NCI-H1930 (cell line): ENCODE measurements at regions not wholly inside any gene's neighbourhood (a gene's known extent, or its start where the extent isn't known, plus 50 kb on each side); places are given as distances from the start of the nearest gene placed in this dataset.

Experiments
- DNase-seq, 2 experiments: peaks; one replicate each; lab custom pipeline; 2025; lab: John Stamatoyannopoulos, UW

GRCh38 chr5:175107865-175108264 is 336.1 kb downstream of the DRD1 start:
- DNase-seq = no peak

GRCh38 chr5:175107028-175107588 is 336.9 kb downstream of the DRD1 start:
- DNase-seq = no peak

- no peak for DNase-seq
Measured at GRCh38 chr5:175104677-175105076, 339.3 kb downstream of the DRD1 start.

GRCh38 chr5:175103746-175104145 is 340.2 kb downstream of the DRD1 start:
- no peak for DNase-seq

GRCh38 chr5:175102717-175103116 is 341.3 kb downstream of the DRD1 start:
- DNase-seq = no peak

GRCh38 chr5:175098301-175098700 is 345.7 kb downstream of the DRD1 start:
- DNase-seq = no peak

GRCh38 chr5:175096469-175097165 is 347.4 kb downstream of the DRD1 start:
- no peak for DNase-seq

DNA sequence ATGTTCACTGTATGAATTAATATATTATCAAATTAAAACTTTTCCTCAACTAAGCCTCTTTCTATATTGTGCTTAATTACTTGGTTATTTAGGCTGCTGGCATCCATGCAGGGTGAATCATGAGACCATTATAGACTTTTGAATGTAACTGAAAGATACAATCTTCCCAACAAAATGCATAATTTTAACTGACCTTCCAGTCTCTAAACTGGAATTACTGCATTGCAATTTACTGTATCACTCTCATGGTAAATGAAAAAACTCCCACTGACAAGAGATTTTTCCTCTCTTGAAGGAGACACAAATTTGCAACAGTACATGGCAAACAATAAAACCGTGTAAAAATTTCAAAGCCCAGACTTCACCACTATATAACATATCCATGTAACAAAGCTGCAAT is 349.5 kb downstream of the DRD1 start:
- DNase-seq = no peak

- DNase-seq = no peak
Measured at GRCh38 chr5:175092691-175093090, 351.3 kb downstream of the DRD1 start.

DNA sequence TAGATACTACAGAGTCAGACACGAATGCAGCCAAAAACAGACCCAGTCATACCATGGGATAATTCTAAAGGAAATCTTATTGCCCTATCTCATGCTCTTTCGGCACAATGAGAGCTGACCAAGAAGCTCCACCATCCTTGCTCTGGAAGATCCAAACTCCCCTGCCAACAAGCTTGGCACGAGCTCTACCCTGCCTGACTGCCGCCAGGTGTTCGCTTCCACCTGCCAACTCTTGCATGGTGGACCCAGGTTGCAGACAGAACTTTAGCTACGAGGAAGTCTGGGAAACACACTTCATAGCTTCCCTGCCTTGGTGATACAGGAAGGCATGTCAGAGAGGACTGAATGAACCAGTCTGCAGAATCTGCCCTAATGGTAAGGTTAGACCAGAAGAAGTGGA is 355.0 kb downstream of the DRD1 start:
- no peak for DNase-seq

DNA sequence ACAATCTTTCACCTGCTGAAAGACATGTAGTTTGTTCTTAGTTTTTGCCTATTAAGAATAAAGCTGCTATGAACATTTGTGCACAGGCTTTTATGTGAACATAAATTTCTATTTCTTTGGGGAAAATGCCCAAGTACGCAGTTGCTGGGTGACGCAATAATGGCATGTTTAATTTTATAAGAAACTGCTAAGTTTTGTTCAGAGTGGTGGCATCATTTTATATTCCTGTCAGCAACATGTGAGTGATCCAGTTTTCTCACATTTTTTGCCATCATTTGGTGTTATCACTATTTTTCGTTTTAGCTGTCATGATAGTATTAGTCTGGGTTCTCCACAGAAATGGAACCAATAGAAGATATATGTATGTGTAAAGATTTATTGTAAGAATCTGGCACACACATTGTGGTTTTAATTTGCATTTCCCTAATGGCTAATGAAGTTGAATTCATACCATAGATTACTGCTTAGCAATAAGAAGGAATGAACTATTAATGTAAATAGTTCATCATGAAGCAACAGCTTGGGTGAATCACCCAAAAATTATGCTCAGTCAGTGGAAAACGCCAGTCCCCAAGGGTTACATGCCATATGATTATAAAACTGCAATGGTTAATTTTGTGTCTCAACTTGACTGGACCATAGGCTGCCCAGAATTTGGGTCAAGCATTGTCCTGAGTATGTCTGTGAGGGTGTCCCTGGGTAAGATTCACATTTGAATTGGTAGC is 358.6 kb downstream of the MSX2 start:
- DNase-seq = no peak

- DNase-seq = no peak
Measured at GRCh38 chr5:175082346-175082745, 358.0 kb downstream of the MSX2 start.

- no peak for DNase-seq
Measured at GRCh38 chr5:175079707-175080106, 355.3 kb downstream of the MSX2 start.

GRCh38 chr5:175070283-175070682 is 345.9 kb downstream of the MSX2 start:
- DNase-seq = no peak

DNA sequence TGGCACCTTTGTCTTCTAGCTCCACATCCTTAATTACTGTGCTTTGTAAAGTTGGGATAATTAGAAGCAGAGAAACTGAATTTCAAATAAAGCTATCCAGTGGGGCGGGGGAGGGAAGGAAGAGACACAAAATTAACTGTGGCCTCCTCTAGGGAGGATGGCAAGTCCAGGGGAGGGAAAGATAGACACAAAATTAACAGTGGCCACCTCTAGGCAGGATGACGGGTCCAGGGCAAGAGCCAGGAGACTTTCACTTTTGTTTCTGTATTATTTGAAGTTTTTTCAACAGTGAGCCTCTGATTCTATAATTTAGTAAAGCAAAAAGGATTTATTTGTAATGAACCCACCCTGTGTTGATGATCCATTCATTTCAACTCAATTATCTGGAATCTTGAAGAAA is 335.9 kb downstream of the MSX2 start:
- DNase-seq = no peak

DNA sequence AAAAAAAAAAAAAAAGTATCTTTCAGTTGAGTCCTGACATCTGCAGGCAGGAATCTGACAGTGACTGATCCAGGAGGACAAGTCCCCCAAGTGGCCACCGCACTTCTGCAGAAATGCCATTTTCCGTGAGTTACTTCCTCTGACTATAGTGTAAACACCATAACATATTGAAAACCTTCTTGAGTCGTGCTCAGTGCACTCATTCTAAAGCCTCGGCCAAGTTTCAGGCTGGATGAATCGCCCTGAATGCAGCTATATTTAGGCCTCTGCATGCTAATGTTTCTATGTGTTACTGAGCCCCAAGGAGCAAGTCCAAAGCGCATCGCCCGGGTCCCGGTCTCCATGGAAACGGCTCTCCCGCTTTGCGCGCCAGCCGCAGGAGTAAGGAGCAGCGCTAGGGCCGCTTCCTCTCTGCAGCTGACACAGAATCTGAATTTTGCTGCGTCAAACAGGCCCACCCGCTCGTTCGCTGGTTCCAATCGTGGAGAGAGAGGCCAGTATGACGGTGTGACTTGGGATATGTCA is 335.4 kb downstream of the MSX2 start:
- DNase-seq = peak in 1 of 2 experiments; percentile 5

DNA sequence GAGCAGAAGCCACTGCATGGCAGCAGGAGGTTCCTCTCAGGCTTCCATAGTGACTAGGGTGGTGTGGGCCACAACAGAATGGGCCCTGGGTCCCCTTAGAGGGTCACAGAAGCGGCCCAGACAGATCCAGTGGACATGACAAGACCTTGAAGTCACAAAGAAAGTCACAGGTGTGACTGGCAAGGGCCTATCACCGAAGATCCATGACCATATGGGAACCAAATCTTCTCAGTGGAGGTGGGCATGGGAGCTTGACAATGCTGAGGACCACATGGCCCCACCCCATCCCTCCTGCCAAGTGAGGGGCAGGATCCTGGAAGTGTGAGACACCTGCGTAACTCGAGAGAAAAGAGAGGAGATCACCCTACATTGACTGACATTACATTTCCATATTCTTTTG is 332.4 kb downstream of the MSX2 start:
- no peak for DNase-seq

DNA sequence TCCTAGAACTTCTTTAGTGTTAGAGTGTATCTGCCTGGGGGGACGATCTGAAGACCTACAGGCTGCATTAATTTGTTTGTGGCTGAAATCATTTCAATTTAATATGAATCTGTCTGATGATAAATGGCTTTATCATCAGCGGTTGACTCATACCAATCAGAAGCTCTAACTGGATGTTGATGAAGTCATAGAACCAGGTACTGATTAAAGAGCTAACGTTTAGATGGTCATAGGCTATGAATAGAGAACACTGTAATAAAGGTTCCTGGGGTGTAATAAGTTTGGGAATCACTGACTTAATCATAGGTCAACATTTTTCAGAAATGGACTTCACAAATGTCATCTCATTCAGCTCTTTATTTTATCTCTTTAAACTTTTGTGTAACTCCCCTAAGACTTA is 329.9 kb downstream of the MSX2 start:
- no peak for DNase-seq

- no peak for DNase-seq
Measured at GRCh38 chr5:175052351-175052750, 328.0 kb downstream of the MSX2 start.

GRCh38 chr5:175047048-175047447 is 322.7 kb downstream of the MSX2 start:
- DNase-seq = no peak

- DNase-seq = no peak
Measured at GRCh38 chr5:175045820-175046219, 321.4 kb downstream of the MSX2 start.

DNA sequence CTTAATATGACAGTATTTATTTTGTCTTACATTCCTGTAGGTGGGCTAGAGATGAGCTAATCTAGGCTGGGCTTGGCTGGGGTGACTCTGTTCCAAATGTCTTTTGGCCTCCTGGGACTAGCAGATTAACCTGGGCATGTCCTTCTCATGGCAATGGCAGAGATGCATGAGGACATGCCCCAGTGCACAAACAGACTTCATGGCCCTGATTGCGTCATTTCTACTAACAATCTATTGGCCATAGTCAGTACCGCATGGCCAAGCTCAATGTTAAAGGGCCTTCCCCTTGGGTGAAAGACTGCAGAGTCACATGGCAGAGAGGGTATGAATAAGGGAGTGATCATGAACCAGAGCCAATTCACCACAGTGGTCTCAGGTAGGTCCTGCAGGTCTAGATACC is 313.4 kb downstream of the MSX2 start:
- DNase-seq = no peak

GRCh38 chr5:175035882-175036533 is 311.6 kb downstream of the MSX2 start:
- DNase-seq = no peak
